ENCODE measurements at regions not wholly inside any gene's neighbourhood (a gene's known extent, or its start where the extent isn't known, plus 50 kb on each side); places are given as distances from the start of the nearest gene placed in this dataset.
"Not testable (repeated sequence)": the region's sequence is repeated elsewhere in the genome, so short reads cannot be mapped to it uniquely, and the experiment has no call there.

DNA sequence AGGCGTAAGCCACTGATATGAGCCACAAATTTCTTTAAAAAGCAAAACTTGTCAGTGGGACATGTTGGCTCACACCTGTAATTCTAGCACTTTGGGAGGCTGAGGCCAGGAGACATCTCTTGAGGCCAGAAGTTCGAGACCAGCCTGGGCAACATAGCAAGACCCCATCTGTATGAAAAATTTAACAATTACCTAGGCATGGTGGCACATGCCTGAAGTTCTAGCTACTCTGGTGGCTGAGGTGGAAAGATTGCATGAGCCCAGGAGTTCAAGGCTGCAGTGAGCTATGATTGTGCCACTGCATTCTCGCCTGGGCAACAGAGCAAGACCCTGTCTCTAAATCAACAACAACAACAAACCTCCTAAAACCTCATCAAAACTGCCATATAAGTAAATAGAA is 147.6 kb upstream of the BARHL2 start:
- DNase-seq, result no peak

DNA sequence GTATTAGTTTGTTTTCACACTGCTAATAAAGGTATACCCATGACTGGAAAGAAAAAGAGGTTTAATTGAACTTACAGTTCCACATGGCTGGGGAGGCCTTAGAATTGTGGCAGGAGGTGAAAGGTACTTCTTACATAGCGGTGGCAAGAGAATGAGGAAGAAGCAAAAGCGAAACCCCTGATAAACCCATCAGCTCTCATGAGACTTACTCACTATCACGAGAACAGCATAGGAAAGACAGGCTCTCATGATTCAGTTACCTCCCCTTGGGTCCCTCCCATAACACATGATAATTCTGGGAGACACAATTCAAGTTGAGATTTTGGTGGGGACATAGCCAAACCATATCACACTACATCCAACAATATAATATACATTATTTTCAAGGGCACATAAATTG is 145.7 kb upstream of the BARHL2 start:
- DNase-seq, result no peak

DNA sequence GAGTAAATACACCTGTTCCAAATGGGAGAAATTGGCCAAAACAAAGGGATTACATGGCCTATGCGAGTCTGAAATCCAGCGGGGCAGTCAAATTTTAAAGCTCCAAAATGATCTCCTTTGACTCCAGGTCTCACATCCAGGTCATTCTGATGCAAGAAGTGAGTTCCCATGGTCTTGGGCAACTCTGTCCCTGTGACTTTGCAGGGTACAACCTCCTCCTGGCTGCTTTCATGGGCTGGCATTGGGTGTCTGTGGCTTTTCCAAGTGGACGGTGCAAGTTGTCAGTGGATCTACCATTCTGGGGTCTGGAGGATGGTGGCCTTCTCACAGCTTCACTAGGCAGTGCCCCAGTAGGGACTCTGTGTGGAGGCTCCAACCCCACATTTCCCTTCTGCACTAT is 144.3 kb upstream of the BARHL2 start:
- not testable (repeated sequence) for DNase-seq

DNA sequence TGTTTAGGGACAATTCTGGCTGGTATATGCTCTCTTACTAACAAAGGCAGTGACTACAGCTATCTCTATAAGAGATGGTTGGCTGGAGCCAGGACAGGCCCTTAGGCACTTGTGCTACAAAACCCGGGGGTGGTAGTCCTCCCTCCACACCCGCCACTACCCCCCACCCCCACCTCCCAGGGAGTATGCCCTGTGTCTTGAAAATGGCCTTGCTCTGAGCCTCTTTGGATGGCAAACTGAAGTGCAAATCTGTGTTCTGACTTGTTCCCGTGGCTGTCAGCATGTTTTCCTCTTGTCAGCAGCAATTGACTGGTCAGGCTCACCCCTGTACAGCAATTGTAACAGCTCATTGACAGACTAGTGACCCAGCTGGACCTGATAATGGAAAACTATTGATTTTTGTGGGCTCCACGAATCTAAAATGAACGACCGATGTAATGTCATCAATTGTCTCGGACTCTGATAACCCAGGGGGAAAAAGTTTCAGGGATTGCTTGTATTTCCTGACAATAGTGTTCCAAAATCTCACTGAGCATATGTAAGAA is 139.4 kb upstream of the BARHL2 start:
- DNase-seq, result no peak

DNA sequence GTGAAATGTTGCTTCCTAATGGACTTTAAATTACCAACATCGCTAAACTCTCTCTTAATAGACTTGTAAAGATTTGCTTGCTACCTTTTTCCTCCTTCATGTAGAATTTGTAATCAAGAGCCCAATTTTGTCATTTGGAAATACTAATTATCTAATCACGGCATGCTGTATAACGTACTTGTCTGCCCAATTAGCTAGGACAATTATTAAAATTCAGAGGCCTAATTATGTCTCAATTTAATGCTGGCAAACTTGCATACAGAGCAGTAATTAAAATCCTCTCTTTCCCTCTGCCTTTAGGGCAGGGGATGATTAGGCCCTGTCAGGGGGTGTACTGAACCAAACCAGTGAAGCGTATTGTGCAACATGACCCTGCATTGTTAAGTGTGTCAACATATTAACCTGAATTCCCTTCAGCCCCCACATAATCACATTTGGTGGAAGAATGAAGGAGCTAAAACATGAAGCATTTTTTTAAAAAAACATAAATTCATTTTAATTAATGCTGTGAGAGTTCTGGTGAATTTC is 137.4 kb upstream of the BARHL2 start:
- no peak for DNase-seq

DNA sequence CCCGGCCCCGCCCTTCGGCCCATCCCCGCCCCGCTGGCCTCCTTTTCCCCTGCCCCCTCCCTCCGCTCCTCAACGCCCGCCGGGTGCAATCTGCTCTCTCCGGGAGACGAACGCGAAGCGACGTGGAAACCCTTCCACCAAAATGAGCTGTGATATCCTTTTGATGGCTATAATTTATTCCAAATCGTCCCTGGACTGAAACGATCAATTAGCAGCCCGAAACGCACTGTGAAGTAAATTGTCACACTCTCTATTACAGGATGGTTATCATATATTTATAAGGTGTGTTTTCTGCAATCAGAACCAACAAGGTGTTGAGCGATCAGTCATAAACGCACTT is 134.6 kb upstream of the BARHL2 start:
- DNase-seq, result no peak

DNA sequence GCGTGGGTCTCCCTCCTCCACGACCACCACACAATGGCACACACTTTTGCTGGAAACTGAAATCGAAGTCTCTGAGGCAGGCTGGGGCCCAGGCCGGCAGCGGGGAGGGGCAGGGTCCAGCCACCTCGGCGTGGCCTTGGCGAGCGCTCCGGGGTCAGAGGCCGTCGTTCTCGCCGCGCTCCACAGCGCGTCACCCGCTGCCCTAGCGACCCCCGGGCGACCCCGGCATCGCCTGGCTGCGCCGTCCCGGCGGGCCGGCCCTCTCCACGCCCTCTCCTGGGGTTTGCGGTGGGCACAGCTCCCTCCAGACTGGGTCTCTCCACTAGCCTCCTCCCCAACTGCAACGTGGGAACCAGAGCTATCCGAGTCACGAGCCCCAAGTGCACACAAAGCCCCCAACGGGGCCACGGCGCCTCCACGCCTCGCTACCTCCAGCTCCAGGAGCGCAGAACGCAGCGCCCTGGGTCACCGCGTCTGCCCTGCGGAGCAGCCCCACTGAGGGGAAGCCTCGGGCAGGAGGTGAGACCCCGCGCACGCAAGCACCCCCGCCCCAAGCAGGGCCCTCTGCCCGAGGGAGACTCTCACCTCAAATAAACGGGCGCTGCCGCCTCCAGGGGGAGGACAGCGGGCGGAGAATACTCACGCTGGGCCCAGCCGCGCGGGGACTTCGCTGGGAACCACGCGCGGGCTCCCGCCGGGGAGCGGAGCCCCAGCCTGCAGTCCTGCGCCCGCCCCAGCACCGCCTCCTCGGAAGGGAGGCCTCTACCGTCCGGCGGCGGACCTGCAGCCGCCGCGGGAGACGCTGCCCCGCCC is 134.0 kb upstream of the BARHL2 start:
- DNase-seq, result peak; percentile 41 to 81 (median 57)

DNA sequence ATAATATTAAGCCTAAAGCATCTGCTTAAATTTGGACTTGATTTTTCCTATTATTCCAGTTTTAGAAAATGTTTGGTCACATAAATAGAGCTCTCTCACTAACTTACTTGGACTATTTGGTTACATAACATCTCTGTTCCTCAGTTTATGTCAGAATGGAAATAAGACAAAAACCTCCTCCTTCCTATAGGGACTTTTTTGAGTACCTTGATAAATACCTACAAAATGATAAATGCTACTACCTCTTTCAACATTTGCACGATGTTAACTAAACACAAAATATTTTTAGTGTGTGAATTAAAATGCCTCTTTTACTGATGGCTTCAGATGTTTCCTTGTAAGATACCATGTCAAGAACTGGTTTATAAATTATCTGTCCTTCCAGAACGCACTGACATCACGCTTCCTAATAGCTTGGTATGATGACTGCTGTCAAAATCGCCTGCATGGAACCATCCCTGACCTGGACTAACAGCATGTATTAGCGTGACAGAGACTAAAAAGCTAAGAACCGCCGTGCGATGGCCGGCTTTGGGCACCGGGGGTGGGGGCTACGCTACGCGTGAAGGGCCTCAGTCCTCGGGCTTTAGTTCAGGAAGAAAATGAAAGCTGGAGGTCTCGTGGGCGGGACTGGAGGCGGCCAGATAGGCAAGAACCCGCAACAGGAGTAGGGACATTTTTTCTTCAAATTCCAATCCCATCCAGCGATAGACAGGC is 133.2 kb upstream of the BARHL2 start:
- no peak for DNase-seq

DNA sequence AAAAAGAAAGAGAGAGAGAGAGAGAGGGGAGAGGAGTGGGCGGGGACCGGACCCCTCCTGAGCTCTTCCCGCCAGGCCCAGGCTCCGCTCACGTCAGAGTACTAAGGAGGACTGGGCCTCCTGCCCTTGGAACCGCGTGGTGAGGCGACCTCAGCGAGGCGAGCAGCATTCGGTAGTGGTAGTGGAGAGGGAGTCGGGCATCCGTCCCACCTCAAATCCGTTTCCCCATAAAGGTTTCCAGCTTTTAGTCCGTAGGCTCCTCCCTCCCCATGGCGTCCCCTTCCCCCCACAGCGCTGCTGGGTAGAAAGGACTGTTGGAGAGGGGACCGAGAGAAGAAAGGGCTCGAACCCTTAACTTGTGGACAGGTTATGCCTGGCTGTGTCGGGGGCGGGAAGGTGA is 124.4 kb upstream of the BARHL2 start:
- DNase-seq, result no peak

DNA sequence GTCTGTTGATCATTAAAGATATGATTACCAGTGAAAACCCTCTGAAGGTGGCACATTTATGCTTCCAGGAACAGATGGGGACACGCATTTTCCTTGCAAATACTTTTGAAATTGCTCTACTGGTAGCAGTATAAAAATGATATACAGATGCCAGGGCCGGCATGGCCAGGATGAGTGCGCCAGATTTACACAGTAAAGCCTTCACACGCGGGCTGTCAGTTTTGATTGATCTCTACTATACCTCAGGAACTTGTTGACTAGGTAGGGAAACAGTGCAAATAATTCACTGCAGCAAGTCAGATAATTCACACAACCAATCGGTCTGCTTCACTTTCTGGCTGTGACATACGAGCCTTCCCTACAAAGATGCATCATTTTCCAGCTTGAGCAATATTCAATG is 123.2 kb upstream of the BARHL2 start:
- DNase-seq, result no peak

DNA sequence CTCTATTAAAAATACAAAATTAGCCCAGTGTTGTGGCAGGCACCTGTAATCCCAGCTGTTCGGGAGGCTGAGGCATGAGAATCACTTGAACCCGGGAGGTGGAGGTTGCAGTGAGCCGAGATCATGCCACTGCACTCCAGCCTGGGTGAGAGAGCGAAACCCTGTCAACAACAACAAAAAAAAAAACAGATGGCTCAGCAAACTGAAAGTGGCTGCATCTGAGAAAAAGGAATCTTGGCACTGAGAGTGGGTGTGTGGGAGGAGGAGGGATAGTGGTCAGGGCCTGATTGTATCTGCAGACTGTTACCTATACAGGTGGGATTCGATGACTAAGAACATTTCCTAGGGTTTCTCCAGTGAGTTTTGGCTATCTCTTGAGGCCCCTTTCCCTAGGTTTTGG is 122.2 kb upstream of the BARHL2 start:
- no peak for DNase-seq

DNA sequence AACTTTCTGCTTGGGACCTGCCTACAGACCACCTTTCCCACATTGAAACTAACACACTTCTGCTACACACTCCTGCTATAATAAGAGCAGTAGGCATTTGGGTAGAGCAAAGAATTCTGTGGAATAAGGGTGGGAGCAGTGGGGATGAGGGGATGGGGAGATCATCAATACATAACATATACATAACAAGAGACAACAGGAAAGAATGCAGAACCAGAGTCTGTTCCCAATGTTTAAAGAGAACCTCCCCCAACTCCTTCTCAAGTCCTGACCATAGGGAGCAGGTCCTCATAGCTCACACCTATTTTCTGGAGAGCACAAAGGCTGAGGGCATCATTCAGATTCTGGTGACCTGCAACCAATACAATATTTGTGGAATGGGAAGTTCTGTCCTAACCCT is 121.6 kb upstream of the BARHL2 start:
- no peak for DNase-seq

DNA sequence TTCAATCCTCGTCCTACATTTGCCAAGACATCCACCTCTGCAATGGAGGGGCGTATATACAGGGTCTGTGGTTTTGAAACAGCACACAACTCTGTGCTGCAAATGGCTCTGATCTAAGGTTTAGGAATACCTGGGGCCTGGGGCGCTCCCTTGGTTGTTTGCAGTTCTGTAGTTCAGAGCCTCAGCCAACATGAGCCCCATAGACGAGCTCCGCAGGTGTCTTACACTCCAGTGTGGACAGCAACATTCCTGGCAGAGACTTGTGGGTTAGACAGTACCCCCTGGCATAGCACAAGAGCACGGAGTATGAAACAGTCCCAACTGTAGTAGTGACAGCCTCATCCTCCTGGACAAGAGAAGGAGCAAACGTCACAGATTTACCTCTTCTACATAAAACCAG is 120.3 kb upstream of the BARHL2 start:
- DNase-seq, result no peak

DNA sequence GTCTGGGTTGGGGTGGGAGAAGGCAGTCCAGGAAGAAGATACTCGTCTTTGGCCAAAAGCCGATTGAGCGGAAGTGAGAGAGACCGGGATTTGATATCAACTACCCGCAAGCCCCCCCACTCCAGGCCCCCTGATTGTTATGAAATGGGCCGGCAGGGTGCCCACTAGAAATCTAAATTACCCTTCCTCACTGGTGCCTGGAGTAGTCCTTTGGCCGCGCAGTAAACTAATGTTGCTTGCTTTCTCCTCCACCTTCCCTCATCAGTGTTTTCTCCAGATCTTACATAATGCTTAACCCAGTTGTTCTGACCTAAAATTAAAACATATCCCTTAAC is 119.2 kb upstream of the BARHL2 start:
- no peak for DNase-seq

DNA sequence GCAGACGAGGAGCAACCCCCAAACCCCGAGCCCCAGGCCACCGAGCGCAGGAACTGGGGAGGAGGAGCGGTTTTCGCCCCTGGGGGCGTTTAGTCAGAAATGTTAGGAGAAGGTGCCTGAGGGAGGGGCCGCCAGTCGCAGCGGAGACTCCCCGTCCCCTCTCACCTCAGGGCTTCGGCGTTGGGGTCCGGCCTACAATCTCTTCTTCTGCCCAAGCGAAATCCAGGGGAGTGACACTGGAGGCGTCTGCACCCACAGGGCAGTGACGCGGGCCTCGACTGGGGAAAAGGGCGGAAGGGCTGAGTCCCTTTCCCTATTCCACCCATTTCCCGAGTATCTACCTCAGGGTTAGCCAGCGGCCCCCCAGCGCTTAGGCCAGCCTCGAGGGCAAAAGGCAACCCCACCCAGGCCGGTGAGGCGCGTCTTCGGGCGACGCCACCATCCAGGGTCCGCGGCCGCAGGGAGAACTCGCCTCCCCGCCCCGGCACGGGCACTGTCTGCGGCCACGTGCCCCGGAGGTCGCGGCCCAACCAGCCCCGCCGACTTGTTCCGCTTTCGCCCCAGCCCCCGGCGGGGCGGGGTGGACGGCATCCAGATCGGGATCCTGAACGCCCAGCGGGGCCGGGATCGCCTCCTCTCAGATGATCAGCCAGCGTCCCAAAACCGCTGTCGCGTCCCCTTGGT is 118.7 kb upstream of the BARHL2 start:
- no peak for DNase-seq

DNA sequence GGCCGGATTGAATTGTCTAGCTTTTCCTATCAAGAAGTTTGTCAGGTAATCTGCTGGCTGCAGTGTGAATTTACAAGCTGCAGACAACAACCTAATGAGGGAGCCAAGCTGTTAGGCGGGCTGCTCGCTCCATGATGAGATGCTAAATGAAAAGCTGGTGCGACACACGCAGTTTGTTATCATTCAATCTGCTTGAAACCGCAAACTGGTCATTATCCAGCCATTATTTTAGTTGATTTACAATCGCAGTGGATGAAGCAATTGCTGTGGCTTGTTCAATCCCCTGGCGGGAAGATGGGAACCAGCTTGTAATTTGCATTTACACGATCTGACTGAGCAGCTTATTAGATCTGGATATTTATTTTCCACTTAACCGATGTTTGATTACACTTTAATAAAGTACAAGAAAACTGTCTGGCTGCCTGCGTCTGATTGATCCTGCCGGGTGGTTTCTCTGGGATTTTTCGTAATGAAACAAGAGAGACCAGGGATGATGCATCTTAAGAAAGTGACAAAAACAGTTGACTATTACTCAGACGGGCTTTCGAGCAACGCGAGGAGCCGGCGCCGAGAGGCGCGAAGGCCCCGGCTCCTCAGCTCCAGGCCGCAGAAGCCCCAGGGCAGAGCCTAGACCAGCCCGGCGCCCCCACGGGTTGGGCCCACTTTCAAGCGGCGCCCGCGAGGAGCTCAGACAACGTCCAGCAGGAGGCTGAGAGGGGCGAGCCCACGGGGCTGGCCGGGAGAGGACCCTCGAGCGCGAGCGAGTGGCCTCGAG is 118.0 kb upstream of the BARHL2 start:
- no peak for DNase-seq

DNA sequence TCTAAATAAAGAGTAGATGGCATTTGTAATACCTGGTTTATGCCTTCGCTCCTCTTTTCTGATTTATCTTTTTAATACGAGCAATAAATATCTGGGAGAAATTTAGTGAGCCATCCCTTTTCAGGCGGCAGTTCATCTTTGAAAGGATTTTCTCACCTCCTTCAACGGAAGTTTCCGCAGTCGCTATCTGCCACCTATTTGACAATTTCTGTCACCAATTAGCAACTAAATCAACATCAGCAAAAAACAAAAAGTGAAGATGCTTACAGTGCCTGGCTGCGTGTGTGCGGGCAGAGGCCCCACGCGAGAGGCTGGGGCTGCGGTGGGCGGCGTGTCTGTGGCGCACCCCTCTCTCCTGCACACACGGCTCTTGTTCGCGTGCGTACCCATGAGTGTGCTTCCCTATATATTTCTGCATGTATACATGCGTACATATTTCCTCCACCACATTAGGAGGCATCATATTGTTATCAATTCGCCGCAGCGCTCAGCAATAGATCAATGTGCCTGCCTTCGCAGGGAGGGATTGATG is 117.3 kb upstream of the BARHL2 start:
- DNase-seq, result no peak

DNA sequence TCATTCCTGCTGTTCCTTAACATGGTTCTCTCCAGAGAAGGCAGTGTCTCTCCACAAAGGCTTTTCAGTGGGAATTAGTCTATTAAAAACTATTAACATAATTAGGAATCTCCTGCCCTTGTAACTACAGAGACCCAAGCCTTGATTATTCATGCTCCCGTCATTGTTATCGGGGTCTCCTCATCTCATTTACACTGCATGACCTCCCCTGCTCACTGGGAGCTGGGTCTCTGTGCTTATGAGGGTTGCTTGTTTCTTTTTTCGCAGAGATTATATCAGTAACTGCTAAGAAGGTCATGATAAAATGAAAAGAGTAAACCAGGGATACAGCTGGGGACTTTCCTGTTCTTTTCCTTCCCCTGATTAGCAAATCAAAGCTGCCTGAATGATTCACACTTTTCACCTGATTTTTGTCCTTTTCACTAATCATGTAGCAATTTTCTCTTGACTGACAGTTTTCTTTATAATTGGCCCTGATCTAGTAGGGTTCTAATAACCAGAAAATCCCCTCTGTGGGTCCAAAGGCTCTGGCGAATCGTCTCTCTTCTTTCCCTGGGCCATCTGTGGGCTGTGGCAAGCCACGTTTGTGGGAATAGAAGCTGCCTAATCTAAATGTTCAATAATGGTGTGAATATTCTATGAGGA is 116.5 kb upstream of the BARHL2 start:
- no peak for DNase-seq

DNA sequence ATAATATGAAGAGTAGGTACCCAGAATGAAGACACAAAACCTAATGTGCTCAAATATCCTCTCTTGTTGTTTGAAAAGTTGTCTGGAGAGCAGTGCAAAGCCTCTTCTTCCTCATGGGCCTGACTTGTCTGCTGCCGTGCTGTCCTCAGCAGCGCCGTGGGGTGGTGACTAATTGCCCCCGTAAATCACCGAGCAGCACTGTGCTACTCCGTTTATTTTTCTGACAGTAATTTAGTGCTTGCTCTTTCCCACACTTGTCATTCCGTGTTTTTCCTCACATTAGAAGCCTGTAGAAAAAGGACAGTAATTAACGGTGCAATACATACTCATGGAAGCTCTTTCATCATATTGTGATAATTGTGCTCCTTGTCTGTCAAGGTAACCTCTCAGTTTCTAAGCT is 114.8 kb upstream of the BARHL2 start:
- DNase-seq, result no peak

DNA sequence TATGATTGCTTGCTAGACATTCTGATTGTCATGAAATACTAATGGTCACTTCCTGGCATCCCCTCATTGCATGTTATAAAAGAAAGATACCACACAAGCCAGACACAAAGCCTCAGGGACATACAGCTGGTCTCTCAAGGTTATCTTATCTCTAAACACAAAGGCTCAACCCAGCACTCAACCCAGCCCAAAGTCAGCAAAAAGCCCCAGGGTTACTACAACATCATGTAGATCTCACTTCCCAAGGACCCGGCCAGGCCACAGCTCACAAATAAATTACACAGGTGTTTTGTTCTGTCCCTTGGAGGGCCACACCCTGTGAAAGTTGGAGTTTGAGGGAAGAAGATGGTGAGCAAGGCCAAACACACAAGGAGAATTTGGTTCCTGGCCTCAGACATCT is 109.7 kb upstream of the BARHL2 start:
- no peak for DNase-seq

DNA sequence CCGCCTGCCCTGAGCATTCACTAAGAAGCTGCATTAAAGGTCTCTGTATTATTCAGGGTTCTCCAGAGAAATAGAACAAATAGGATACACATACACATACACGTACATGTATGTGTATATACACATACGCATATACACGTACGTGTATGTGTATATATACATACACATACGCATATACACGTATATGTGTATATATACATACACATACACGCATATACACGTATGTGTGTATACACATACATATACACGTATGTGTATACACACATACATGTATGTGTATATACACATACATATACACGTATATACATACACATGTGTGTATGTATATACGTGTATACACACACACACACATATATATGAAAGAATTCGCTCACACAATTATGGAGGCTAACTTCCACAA is 108.9 kb upstream of the BARHL2 start:
- no peak for DNase-seq

DNA sequence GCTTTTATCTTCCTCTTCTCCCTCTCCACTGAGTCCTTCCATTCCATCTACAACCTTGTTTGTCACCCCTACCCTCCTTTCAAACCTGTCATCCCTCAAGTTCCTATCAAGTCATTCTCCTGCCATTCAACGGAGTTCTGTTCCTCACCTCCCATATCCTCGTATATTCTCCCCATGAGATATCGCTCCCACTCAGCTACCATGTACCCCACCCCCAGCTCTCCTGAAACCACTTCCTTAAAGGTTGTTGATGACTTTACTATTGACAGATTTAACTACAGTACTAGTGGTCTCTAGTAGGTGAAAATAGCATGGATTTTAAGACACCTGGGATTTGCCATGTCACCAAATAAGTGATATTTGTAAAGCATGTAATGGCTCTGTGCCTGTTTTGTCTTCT is 107.4 kb upstream of the BARHL2 start:
- DNase-seq, result no peak
